ENCODE measurements at regions not wholly inside any gene's neighbourhood (a gene's known extent, or its start where the extent isn't known, plus 50 kb on each side); places are given as distances from the start of the nearest gene placed in this dataset.
"Not testable (repeated sequence)": the region's sequence is repeated elsewhere in the genome, so short reads cannot be mapped to it uniquely, and the experiment has no call there.

GRCh38 chr4:164345756-164346155 lies 408.2 kb upstream of the SMIM31 start:
- H3K9me3 Mint-ChIP-seq: peaks cover 17% of the 10 kb centered on the region
- no peak overlapping the region for H3K27ac Mint-ChIP-seq
- ATAC-seq (no peak), DNase-seq (ENCODE audit: low spot score) (no peak)
- no peak for TF ChIP-seq OVOL2 (CRISPR knock-in tag; IDR thresholded peaks at IDR 0.05; ENCODE audit: borderline replicate concordance)
- no peak overlapping the region for H3K4me3 Mint-ChIP-seq
- ChIA-PET POLR2A (no interaction called here), CTCF (no interaction called here)
- peaks cover 4% of the 10 kb centered on the region for H3K4me1 Mint-ChIP-seq
- no peaks in the 10 kb centered on the region; the same call in 1 of the 2 replicates for H3K27me3 Mint-ChIP-seq (ENCODE audit: low read depth)
- peaks cover 13% of the 10 kb centered on the region for H3K36me3 Mint-ChIP-seq

GRCh38 chr4:164350061-164350460 lies 403.9 kb upstream of the SMIM31 start:
- H3K9me3 Mint-ChIP-seq: no peaks in the 10 kb centered on the region; the same call in 1 of the 2 replicates
- H3K4me1 Mint-ChIP-seq: peaks cover 4% of the 10 kb centered on the region
- CTCF ChIA-PET: no interaction called here
- no peaks in the 10 kb centered on the region; the same call in 1 of the 2 replicates for H3K27me3 Mint-ChIP-seq (ENCODE audit: low read depth)
- POLR2A ChIA-PET: no interaction called here
- 0 out of 2 replicates have a peak overlapping the region, but pooled peaks have one; percentile 18 for H3K4me3 Mint-ChIP-seq
- H3K27ac Mint-ChIP-seq: no peak overlapping the region
- DNase-seq (ENCODE audit: low spot score) (no peak), ATAC-seq (no peak)
- TF ChIP-seq NR1H2 (CRISPR knock-in tag; IDR thresholded peaks at IDR 0.05) (no peak), MYBL2 (CRISPR knock-in tag; IDR thresholded peaks at IDR 0.05) (no peak), E2F4 (CRISPR knock-in tag; IDR thresholded peaks at IDR 0.05; ENCODE audit: borderline replicate concordance, low read depth) (no peak)
- no peaks in the 10 kb centered on the region for H3K36me3 Mint-ChIP-seq

DNA sequence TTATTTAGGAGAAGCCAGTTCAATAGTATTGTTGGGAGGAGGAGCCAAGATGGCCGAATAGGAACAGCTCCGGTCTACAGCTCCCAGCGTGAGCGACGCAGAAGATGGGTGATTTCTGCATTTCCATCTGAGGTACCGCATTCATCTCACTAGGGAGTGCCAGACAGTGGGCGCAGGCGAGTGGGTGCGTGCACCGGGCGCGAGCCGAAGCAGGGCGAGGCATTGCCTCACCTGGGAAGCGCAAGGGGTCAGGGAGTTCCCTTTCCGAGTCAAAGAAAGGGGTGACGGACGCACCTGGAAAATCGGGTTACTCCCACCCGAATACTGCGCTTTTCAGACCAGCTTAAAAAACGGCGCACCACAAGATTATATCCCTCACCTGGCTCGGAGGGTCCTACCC lies 403.2 kb upstream of the SMIM31 start:
- peak overlapping the region; percentile 56 for H3K4me3 Mint-ChIP-seq
- H3K4me1 Mint-ChIP-seq; ATAC-seq; POLR2A ChIA-PET; H3K27ac Mint-ChIP-seq; DNase-seq (ENCODE audit: low spot score); CTCF ChIA-PET; H3K36me3 Mint-ChIP-seq; H3K27me3 Mint-ChIP-seq (ENCODE audit: low read depth); H3K9me3 Mint-ChIP-seq: not testable (repeated sequence)

- ChIA-PET POLR2A (no interaction called here), CTCF (no interaction called here)
- H3K4me1 Mint-ChIP-seq: no peaks in the 10 kb centered on the region
- no peaks in the 10 kb centered on the region for H3K9me3 Mint-ChIP-seq
- no peak overlapping the region for H3K4me3 Mint-ChIP-seq
- H3K36me3 Mint-ChIP-seq: no peaks in the 10 kb centered on the region
- DNase-seq (ENCODE audit: low spot score) (no peak), ATAC-seq (no peak)
- no peaks in the 10 kb centered on the region for H3K27me3 Mint-ChIP-seq (ENCODE audit: low read depth)
- TF ChIP-seq, protein P1, sequence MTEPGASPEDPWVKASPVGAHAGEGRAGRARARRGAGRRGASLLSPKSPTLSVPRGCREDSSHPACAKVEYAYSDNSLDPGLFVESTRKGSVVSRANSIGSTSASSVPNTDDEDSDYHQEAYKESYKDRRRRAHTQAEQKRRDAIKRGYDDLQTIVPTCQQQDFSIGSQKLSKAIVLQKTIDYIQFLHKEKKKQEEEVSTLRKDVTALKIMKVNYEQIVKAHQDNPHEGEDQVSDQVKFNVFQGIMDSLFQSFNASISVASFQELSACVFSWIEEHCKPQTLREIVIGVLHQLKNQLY (CRISPR knock-in tag; IDR thresholded peaks at IDR 0.05): no peak
- TF ChIP-seq, protein P2, sequence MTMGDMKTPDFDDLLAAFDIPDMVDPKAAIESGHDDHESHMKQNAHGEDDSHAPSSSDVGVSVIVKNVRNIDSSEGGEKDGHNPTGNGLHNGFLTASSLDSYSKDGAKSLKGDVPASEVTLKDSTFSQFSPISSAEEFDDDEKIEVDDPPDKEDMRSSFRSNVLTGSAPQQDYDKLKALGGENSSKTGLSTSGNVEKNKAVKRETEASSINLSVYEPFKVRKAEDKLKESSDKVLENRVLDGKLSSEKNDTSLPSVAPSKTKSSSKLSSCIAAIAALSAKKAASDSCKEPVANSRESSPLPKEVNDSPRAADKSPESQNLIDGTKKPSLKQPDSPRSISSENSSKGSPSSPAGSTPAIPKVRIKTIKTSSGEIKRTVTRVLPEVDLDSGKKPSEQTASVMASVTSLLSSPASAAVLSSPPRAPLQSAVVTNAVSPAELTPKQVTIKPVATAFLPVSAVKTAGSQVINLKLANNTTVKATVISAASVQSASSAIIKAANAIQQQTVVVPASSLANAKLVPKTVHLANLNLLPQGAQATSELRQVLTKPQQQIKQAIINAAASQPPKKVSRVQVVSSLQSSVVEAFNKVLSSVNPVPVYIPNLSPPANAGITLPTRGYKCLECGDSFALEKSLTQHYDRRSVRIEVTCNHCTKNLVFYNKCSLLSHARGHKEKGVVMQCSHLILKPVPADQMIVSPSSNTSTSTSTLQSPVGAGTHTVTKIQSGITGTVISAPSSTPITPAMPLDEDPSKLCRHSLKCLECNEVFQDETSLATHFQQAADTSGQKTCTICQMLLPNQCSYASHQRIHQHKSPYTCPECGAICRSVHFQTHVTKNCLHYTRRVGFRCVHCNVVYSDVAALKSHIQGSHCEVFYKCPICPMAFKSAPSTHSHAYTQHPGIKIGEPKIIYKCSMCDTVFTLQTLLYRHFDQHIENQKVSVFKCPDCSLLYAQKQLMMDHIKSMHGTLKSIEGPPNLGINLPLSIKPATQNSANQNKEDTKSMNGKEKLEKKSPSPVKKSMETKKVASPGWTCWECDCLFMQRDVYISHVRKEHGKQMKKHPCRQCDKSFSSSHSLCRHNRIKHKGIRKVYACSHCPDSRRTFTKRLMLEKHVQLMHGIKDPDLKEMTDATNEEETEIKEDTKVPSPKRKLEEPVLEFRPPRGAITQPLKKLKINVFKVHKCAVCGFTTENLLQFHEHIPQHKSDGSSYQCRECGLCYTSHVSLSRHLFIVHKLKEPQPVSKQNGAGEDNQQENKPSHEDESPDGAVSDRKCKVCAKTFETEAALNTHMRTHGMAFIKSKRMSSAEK (CRISPR knock-in tag; IDR thresholded peaks at IDR 0.05; ENCODE audit: borderline replicate concordance): no peak
- TF ChIP-seq ZNF232 (CRISPR knock-in tag; IDR thresholded peaks at IDR 0.05) (no peak), ATF3 (CRISPR knock-in tag; conservative IDR thresholded peaks at IDR 0.05) (no peak), ZNF416 (CRISPR knock-in tag; IDR thresholded peaks at IDR 0.05) (no peak), FOXK1 (CRISPR knock-in tag; IDR thresholded peaks at IDR 0.05) (no peak)
- H3K27ac Mint-ChIP-seq: no peak overlapping the region
Measured at GRCh38 chr4:164357957-164358356, 396.0 kb upstream of the SMIM31 start.

DNA sequence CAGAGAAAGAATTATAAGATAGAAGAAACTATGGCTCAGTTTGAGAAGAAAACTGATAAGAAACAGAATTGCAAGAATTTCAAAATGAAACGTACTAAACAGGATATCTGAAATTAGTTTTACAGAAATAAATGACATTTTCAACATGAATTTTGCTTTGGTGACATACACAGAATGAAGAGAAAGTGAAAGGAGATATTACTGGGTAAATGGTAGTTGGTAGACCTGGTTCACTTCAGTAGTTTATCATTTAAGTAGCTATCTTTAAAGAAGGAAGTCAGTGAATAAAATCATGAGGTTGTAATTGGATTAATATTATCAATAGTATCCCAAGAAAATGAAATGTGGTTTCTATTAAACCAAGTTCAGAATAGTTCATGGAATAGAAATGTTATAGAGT lies 395.5 kb upstream of the SMIM31 start:
- ChIA-PET CTCF (no interaction called here), POLR2A (no interaction called here)
- Mint-ChIP-seq H3K4me3 (no peak overlapping the region), H3K4me1 (no peaks in the 10 kb centered on the region), H3K27ac (no peak overlapping the region), H3K27me3 (ENCODE audit: low read depth) (no peaks in the 10 kb centered on the region), H3K9me3 (no peaks in the 10 kb centered on the region), H3K36me3 (no peaks in the 10 kb centered on the region)
- no peak for ATAC-seq
- no peak for DNase-seq (ENCODE audit: low spot score)
- no peak for TF ChIP-seq IRF1 (CRISPR knock-in tag; IDR thresholded peaks at IDR 0.05)
- TF ChIP-seq GTF2I (CRISPR knock-in tag; conservative IDR thresholded peaks at IDR 0.05): no peak
- no peak for TF ChIP-seq MYBL2 (CRISPR knock-in tag; IDR thresholded peaks at IDR 0.05)
- no peak for TF ChIP-seq OVOL2 (CRISPR knock-in tag; IDR thresholded peaks at IDR 0.05; ENCODE audit: borderline replicate concordance)
- TF ChIP-seq, protein P3, sequence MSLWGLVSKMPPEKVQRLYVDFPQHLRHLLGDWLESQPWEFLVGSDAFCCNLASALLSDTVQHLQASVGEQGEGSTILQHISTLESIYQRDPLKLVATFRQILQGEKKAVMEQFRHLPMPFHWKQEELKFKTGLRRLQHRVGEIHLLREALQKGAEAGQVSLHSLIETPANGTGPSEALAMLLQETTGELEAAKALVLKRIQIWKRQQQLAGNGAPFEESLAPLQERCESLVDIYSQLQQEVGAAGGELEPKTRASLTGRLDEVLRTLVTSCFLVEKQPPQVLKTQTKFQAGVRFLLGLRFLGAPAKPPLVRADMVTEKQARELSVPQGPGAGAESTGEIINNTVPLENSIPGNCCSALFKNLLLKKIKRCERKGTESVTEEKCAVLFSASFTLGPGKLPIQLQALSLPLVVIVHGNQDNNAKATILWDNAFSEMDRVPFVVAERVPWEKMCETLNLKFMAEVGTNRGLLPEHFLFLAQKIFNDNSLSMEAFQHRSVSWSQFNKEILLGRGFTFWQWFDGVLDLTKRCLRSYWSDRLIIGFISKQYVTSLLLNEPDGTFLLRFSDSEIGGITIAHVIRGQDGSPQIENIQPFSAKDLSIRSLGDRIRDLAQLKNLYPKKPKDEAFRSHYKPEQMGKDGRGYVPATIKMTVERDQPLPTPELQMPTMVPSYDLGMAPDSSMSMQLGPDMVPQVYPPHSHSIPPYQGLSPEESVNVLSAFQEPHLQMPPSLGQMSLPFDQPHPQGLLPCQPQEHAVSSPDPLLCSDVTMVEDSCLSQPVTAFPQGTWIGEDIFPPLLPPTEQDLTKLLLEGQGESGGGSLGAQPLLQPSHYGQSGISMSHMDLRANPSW (CRISPR knock-in tag; conservative IDR thresholded peaks at IDR 0.05; ENCODE audit: low read depth): no peak
- TF ChIP-seq ZNF512 (CRISPR knock-in tag; IDR thresholded peaks at IDR 0.05; ENCODE audit: borderline replicate concordance): no peak

Data from WTC11 (cell line).